Activated CD4-positive, CD25-positive, alpha-beta regulatory T cell treated with anti-CD3 and anti-CD28 coated beads, Interleukin-2, amount 50 U/mL, for 72 hours (primary cell): ENCODE measurements at regions not wholly inside any gene's neighbourhood (a gene's known extent, or its start where the extent isn't known, plus 50 kb on each side); places are given as distances from the start of the nearest gene placed in this dataset.

Experiments
- DNase-seq: peaks from one replicate; pipeline ENCODE4 v3.0.0; 2021

DNA sequence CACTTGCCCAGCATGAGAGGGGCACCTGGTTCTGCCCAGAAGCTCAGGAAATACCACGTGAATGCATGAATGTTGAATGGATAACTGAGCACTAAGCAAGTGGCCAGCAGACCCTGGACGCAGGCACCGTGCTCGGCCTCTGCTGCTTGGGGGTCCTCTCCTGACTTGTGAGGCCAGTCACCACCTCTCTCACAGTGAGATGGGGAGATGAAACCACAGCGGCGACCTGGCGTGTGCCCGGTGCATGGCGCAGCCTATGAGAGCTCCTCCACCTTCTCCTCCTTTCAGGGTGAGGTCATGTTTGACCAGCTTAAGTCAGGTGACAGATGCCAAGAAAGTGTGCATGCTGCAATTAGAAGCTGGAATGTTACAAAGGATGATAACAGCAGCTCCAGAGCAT, 75.5 kb downstream of the HMX1 start:
- DNase-seq = no peak

DNA sequence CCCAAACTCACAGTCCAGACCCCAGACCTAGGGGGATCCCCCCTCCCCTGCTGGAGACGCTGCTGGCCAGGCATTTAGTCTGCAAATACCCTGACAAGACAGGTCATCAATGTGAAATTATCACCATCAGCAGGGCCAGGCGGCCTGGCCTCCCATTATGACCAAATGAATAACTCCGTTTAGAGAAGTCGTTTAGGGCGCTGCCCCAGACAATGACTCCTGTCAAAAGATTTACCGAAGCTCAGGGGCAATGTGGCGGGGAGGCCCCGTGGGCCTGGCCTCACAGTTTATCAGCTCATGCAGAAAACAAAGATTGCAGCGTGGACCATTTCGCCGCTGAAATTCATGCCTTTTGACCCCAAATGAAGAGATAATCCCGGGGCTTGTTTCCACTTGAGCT, 76.5 kb downstream of the HMX1 start:
- DNase-seq = no peak

DNA sequence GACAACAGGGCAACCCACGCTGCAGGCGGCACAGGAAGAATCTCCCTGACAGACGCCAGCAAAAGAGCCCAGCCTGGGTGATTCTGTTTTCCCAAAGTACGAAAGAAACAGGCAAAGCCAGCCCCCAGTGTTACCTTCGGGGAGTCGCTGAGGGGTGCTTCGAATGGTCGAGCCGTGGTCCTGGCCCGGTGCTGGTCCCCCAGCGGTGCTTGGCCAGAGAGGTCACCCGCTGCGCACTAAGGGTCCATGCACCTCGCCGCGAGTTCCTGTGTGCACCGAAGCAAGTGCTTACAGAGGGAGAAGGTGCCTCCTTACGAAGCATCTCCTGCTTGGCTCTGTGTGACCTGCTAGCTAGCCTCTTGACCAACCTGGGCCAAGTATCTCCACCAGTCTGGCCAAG, 77.1 kb downstream of the HMX1 start:
- no peak for DNase-seq

DNA sequence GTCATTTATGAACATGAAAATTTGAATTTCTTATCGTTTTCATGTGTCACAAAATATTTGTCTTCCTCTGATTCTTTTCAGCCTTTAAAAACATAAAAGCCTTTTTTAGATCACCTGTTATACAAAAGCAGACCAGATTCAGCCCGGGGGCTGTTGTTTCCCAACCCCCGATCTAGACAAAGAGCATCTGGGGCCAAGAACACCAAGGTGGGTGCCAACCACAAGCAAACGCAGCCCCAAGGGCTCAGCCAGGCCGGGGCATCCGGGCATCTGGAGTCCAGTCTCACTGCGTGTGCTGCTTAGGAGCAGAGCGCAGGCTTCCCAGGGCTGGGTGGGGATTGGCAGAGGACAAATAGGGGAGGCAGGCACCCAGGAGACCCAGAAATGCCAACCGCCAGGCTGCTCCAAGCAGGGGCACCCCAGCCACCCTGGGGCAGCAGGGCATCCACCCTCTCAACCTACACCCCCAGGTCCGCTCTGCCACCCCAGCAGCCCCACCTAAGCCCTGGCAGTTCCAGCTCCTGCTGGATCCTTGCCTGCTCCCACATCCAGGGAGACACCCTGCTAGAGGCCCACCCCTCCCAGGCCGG, 78.0 kb downstream of the HMX1 start:
- no peak for DNase-seq

DNA sequence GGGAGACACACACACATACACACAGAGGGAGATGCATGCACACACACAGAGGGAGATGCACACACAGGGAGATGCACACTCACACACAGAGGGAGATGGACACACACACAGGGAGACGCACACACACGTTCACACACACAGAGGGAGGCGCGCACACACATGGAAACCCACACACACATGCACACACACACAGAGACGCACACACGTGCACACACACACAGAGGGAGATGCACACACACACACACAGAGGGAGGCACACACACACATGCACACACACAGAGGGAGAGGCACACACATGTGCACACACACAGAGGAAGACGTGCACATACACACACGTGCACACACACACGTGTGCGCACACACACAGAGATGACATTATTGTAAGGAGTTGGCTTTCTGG, 79.1 kb downstream of the HMX1 start:
- no peak for DNase-seq

DNA sequence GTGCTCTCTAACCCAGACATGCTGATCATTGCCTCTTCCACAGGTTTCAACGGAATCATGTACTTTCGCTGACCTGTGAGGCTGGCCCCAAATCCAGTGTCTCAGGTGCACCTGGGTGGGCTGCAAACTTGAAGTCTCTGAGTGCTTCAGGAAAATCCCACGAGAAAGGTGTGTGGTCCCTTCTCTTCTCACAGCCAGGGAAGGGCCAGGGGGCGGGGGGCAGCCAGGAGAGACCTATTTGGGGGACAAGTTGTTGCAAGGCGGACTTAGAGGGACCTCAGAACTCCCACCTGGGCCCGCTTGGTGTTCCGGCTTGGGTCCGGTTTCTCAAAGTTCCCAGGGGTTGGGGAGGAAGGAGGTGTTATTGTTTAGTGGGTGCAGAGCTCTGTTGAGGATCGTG, 80.0 kb downstream of the HMX1 start:
- DNase-seq = no peak

DNA sequence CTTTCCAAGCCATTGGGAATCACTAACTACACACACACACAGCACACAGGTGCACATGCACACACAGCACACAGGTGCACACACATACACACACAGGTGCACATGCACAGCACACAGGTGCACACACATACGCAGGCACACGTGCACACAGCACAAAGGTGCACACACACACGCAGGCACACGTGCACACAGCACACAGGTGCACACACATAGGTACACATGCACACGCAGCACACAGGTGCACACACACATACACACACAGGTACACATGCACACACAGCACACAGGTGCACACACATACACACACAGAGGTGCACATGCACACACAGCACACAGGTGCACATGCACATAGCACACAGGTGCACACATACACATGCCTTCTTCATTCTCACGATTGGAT, 80.9 kb downstream of the HMX1 start:
- DNase-seq = no peak

DNA sequence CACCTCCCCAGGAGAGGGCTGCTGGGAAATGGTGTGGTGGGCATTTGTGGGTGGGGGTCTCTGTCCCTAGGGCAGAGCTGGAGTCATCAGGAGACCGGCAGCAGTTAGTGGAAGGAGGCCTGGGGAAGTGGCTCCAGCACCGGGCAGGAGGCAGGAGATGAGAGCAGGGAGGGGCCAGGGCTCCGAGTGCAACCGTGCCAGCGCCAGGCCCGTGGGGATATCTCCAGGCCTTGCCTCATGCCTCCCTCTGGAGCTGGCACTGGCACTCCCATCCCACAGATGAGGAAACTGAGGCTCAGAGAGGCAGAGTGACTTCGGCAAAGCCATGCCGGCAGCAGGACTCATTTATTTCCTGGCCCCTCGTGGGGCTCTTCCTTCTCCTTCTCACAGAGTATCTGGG, 83.5 kb downstream of the HMX1 start:
- DNase-seq = no peak

DNA sequence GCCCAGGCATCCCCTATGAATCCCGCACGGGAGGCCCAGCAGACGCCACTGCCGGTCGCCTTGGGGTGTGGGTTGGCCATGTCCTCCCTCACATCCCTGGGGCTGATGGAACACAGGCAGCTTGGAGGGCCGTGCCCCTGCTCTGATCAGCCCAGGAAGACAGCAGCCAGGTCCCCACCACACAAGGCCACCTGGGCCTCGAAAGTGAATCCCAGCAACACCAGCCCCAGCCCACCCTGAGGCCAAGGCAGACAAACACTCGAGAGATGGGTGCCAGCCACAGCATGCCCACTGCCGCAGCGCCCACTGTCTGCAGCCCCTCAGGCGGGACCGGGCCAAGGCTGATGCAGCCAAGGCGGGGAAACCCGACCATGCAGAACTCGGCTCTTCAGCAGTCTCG, 85.5 kb downstream of the HMX1 start:
- no peak for DNase-seq

DNA sequence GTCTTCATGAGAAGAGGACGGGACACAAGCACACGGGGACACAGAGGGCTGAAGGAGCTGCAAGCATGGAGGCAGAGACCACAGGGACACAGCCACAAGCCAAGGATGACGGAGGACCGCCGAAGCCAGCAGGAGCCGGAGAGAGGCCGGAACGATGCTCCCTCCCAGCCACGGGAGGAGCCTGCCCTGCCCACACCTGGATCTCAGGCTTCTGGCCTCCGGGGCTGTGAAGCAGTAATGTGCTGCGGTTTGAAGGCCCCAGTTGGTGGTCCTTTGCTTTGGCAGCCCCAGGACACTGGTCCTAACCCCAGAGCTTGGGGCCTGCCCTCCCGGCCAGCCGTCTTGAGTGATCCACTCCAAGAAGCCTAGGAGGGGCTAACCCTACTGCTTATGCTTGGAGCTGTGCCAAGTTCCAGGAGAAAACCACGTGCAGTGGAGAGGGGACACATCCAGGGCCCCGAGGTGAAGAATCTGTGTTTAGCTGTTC, 85.9 kb downstream of the HMX1 start:
- DNase-seq = no peak

DNA sequence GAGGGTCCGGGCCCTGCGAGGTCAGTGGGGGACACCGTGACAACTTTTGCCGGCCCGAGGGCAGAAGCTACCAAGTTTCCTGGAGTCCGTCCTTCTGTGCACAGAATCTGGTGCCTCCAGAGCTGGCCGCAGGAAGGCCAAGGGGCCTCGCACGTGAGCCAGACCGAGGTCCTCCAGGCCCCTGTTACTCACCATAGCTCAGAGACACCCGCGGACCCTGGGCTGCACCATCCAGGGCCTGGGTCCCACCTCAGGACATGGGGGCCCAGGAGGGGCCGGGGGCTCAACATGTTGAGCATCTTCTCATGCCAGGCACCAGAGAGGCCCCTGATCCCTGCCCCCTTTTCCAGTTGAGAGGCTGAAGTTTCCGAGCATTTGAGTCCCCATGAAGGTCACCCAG, 87.9 kb downstream of the HMX1 start:
- DNase-seq = no peak

DNA sequence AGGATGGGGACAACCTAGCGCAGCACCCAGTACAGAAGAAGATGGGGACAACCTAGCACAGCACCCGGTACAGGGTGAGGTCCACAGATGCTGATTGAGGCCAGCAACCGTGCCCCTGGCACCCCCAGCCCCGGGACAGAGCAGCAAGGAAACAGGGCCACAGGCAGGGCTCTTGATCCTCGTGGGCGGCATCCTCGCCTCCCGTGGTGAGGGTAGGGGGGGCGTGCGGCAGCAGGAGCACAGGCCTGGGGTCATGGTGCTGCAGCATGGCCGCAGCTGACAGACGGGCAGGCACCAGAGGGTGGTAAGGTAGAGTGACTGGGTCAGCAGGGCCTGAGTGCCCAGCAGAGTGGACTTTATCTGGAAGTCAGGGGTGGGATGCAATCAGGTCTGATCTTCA, 89.5 kb downstream of the HMX1 start:
- no peak for DNase-seq

DNA sequence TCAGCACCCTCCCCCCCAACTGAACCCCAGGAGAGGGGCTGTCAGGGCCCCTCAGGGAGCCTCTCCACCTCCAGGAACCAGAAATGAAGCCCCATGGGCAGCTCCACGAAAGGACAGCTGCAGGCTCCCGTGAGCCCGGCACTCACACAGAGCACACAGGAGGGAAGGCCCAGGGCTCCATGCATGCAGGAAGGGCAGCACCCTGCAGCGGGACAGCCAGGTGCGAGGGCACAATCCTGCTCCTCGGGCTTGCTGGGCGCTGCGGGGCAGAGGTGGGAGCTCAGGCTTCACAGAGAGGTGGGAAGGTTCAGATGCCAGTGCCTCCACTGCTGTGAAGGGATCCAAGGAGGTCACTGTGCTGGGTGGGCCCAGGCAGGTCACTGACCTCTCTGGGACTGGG, 90.0 kb downstream of the HMX1 start:
- no peak for DNase-seq

DNA sequence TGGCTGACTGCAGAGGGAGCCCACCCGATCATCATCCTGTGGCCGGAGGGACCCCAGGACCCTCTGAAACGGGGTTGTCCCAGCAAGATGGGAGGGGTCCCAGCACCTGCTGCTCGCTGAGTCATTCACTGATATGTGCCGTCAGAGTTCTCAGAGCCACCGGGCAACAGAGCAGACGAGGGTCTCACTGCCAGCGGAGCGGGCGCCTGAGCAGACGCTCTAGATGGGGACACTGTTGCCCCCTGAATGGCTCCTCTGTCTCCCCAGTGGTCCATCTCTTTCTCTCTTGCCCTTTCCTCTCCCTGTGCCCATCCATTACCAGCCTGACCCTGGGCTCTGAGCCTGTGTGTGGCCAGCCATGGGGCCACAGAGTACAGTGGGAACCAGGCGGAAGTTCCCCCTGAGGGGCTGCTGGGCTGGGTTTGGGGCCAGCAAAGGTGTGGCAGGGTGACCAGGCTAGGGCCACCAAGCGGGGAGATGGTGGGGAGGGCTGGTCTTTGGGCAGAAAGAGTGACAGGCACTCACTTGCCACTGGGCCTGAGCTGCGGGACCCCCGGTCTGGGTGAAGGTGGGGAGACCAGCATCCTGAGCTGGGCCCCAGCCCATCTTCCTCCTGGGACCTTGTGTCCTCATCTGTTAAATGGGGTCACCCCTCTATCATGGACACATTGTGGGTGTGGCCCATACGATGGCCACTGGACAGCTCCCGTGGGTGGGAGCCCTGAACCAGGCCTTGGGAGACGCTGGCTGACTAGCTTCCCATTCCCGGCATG, 90.9 kb downstream of the HMX1 start:
- DNase-seq = no peak

DNA sequence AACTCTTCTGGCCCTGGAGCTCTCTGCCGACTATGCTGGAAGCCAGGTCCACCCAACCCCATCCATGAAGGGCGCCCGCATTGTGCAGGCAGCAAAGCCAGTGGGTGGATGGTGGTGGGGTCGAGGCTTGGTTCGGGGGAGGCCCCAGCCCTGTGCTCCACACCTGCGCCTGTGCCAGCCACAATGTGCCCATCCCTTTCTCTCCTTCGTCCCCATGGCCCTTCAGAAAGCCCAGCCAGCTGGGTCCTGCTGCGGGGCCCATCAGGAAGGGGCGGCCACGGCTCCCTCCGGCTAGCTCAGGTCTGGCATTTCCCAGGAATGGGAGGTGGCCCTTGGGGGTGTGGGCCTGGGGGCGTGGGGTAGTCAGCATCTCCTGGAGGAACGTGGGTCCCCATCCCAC, 91.6 kb downstream of the HMX1 start:
- DNase-seq = no peak

DNA sequence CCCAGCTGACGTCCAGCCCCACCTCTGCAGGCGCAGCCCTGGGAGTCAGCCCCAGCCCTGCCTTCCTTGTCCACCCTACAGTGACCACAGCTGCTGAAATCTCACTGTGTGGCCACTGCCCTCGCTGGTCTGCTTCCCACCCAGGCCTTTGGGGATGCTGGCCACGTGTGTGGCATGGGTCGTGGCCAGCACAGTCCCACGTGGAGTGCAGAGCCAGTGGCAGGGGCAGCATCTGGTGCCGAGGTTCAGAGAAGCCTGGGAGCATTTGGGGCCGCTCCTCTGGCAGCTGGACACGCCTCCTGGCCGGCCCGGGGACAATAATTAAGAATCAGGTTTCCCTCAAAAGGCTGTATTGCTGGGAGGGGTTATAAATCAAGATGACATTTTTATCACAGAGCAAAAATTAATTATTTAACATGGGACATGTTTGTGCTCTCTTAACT, 92.1 kb downstream of the HMX1 start:
- DNase-seq = no peak

DNA sequence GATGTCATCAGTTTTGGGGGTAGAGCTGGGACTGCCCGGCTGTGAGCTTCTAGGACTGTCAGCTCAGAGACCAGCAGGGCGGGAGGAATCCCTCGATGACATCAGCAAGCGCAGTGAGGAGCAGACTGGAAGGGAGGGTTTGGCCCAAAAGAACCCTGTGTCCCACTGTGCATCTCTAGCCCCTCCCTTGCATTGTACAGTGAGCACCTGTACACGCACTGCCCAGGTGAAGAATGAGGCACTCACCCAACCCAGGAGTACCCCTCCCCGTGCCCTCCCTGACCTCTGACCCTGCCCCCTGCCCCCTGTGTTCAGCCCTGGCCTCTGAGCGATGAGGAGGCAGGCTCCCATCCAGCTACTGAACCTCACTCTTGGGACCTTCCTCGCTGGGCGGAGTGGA, 92.9 kb downstream of the HMX1 start:
- no peak for DNase-seq

DNA sequence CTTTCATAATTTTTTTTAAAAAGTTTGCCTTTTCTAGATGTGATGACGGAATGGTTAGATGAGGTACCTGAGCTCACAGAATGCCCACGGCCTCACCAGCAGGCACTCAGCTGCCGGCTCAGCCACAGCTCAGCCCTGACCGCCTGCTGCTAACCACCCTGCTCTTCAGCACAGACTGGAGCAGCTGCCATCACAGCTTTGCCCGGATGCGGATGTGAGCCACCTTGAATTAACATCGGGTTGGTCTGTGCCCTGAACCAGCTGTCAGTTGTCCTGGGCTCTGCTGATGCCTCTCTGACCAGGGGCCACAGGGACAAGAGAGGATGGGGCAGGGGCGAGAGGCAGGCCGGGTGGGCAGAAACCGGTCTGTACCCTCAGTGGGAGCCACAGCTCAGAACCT, 93.3 kb downstream of the HMX1 start:
- DNase-seq = no peak

DNA sequence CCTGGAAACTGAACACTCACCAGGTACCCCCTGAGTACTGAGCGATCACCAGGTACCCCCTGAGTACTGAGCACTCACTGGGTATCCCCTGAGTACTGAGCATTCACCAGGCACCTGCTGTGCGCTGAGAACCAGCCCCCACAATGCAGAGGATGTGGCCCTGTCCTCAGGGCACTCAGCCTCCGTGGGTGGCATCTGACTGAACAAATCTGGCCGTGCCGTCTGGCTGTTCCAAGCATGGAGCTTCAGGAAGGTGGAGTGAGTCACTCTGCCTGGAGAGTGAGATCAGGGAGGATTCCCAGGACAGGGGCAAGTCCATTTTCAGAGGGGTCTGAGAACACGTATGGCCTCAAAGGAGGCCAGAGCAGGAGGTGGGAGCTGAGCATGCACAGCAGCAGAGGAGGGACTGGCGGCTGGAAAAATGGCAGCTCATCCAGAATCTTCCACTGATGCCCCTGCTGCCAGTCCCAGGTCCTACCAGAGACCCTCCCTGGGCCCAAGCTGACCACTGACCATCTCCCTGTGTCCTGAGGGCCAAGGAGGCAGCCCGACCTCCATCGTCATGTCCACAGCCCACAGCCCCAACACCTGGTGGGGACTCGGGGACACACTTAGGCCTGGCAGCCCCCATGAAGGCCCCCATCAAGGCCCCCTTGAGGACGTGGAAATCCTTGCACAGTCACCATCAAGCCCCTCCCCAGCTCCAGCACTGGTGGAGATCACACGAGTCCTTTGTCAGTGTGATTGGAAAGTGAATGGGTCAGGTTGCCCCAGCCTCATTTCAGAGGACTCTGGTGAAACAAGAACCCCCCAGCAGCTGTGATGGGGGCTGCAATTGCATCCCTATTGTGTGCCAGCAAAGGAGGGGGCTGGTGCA, 94.1 kb downstream of the HMX1 start:
- no peak for DNase-seq

DNA sequence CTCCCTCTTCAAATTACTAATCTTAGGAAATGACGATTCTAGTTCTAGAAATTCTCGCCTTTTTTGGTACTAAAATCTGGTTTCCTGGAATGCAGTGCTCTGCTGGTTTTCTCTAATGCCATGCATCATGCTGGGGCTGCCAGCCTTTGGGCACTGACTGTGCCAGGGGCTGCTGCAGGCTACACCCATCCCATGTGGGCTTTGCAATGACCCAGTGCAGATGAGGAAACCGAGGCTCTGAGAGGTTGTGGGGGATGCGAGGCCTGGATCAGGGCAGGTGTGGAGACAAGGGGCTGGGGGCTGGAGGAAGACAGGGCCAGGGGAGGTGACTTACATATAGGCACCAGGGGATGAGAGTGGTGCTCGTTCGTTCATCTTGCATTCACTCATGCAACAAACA, 95.3 kb downstream of the HMX1 start:
- DNase-seq = no peak

DNA sequence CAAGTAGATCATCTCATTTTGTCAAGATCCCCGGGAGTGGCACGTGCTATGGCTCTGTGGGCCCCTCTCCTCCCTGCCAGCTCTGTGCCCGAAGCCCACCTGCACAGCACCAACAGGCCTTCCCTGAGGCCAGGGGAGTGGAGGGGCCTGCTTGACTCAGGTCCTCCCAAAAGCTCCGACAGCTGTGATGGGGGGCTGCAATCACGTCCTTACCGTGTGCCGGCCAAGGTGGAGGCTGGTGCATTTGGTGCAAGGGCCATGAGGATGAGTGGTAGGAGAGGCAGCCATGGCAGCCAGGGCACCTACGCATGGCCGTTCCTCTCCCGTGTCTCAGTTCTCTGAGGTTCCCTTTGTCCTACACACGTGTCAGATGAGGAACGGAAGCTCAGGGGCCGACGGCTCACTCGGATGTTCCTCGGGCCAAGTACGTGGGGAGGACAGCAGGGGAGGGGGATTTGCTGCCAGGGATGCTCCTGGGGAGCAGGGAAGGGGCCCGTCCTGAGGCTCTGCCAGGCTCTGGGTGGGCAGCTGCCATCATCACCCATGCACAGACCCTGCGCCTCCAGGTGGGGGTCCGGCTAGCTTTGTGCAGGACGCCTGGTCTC, 95.8 kb downstream of the HMX1 start:
- DNase-seq = no peak

DNA sequence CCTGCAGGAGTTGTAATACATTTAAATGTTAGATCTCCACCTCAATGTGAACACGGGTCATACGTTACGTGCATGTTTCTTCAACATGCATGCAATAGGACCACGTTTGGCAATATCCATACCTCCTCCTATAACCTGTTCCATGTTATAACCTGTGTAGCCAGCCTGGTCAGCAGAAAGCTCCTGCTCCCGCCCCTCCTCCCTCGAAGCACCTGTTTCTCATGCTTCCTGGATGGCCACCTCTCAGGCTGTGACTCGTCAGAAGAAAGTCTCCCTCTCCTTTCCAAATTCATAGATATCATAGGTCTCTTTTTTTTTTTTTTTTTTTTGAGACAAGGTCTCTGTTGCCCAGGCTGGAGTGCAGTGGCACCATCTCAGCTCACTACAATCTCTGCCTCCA, 96.5 kb downstream of the HMX1 start:
- no peak for DNase-seq

DNA sequence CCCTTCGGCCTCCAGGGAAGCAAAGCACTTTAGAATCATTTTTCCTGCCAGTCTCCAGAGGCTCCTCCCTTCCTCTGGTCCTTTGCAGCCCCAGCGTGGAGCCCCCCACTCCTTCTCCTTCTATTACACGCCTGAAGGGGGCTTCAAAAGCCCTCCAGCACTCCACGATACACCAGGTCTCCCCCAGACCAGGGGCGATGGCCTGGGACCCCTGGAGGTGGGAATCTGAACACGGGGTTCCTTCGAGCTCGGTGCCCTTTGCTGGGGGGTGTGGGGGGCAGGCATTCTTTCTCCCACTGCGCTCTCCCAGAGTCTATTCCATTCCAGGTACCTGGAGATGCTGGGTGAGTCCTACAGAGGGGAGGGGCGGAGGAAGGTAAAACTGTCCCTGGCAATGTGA, 97.6 kb downstream of the HMX1 start:
- DNase-seq = no peak
